ENCODE measurements at regions not wholly inside any gene's neighbourhood (a gene's known extent, or its start where the extent isn't known, plus 50 kb on each side); places are given as distances from the start of the nearest gene placed in this dataset.

DNA sequence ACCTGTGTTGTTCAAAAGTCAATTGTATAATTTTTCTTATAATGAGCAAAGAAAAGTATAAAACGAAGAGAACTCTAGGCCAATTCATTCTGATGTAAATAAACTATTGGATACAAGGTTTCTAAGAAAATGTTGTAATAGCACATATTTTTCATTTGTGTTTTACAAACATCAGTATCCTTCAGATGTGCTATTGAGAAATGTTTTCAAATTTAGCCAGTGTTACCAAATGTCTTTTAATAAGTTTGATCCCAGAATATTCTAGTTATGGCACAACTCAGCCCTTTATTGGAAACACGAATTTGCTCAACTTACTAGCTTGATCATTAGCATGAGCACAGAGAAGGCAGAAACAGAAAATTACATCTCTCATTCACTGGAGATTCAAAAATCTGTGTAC is 319.3 kb downstream of the IL15 start:
- intact Hi-C loops (cut with DNase I) = no loop called here
- Histone ChIP-seq H3K27ac (ENCODE audit: low read depth in 2 of 2, low read length in 2 of 2) (no peak overlapping the region), H3K9ac (ENCODE audit: low read length in 3 of 3) (no peak overlapping the region), H3K4me3 (ENCODE audit: low read length in 3 of 3) (no peak overlapping the region), H3K27me3 (ENCODE audit: control insufficient read depth, insufficient read depth, low read length) (no peaks in the 10 kb centered on the region), H3K9me3 (ENCODE audit: control insufficient read depth in 2 of 3, insufficient read depth in 1 of 3, low read length in 3 of 3) (no peaks in the 10 kb centered on the region), H3K4me1 (ENCODE audit: control insufficient read depth in 2 of 3, insufficient read depth in 2 of 3, low read depth in 1 of 3, low read length in 3 of 3) (no peaks in the 10 kb centered on the region), H3K36me3 (ENCODE audit: control insufficient read depth in 2 of 3, insufficient read depth in 3 of 3, low read length in 3 of 3) (no peaks in the 10 kb centered on the region)
- no peak for FAIRE-seq
- DNase-seq = no peak
- TF ChIP-seq, protein P1, sequence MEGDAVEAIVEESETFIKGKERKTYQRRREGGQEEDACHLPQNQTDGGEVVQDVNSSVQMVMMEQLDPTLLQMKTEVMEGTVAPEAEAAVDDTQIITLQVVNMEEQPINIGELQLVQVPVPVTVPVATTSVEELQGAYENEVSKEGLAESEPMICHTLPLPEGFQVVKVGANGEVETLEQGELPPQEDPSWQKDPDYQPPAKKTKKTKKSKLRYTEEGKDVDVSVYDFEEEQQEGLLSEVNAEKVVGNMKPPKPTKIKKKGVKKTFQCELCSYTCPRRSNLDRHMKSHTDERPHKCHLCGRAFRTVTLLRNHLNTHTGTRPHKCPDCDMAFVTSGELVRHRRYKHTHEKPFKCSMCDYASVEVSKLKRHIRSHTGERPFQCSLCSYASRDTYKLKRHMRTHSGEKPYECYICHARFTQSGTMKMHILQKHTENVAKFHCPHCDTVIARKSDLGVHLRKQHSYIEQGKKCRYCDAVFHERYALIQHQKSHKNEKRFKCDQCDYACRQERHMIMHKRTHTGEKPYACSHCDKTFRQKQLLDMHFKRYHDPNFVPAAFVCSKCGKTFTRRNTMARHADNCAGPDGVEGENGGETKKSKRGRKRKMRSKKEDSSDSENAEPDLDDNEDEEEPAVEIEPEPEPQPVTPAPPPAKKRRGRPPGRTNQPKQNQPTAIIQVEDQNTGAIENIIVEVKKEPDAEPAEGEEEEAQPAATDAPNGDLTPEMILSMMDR (IDR thresholded peaks at IDR 0.05; ENCODE audit: borderline replicate concordance, extremely low read depth, insufficient read depth) = no peak

DNA sequence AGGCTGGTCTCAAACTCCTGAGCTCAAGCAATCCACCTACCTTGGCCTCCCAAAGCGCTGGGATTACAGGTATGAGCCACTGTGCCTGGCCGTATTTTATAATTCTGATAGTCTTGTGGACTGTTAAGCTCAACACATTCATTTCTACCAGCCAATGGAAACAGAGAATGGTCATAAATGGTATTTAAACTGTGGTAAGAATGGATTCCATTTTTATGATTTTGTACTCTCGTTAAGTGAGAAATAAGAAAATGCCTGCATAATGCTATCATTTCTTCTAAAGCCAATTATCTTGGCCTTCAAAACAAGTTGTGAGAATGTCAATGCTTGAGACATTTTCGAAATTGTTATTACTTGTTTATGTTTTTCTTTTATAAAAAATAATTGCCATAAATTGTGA is 321.0 kb downstream of the IL15 start:
- intact Hi-C loops (cut with DNase I) = no loop called here
- Histone ChIP-seq H3K4me1 (ENCODE audit: control insufficient read depth in 2 of 3, insufficient read depth in 2 of 3, low read depth in 1 of 3, low read length in 3 of 3) (no peaks in the 10 kb centered on the region), H3K9ac (ENCODE audit: low read length in 3 of 3) (no peak overlapping the region), H3K27me3 (ENCODE audit: control insufficient read depth, insufficient read depth, low read length) (no peaks in the 10 kb centered on the region), H3K4me3 (ENCODE audit: low read length in 3 of 3) (no peak overlapping the region), H3K9me3 (ENCODE audit: control insufficient read depth in 2 of 3, insufficient read depth in 1 of 3, low read length in 3 of 3) (no peaks in the 10 kb centered on the region), H3K36me3 (ENCODE audit: control insufficient read depth in 2 of 3, insufficient read depth in 3 of 3, low read length in 3 of 3) (no peaks in the 10 kb centered on the region), H3K27ac (ENCODE audit: low read depth in 2 of 2, low read length in 2 of 2) (no peak overlapping the region)
- DNase-seq (no peak), FAIRE-seq (no peak)
- TF ChIP-seq, protein P1 (IDR thresholded peaks at IDR 0.05; ENCODE audit: borderline replicate concordance, extremely low read depth, insufficient read depth) = no peak

DNA sequence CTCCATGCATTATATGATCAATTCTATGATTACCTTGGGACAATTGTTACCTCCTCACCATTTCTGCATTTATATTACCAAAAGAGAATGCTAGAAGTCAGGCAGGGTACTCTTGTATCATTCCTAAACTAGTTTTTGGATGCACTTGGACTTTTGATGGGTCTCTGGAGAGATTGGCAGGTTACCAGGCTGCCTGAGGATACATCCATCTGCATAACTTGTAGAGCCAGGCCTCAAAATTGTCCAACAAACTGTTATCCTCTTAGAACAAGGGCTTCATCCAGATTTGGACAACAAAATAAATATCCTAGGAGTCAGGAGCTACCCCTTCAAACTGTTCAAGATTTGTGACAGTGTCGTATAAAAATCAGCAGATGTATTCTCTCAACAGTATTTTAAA is 326.1 kb downstream of the IL15 start:
- Histone ChIP-seq H3K27me3 (ENCODE audit: control insufficient read depth, insufficient read depth, low read length) (no peaks in the 10 kb centered on the region), H3K4me1 (ENCODE audit: control insufficient read depth in 2 of 3, insufficient read depth in 2 of 3, low read depth in 1 of 3, low read length in 3 of 3) (no peaks in the 10 kb centered on the region), H3K4me3 (ENCODE audit: low read length in 3 of 3) (no peak overlapping the region), H3K36me3 (ENCODE audit: control insufficient read depth in 2 of 3, insufficient read depth in 3 of 3, low read length in 3 of 3) (no peaks in the 10 kb centered on the region), H3K9me3 (ENCODE audit: control insufficient read depth in 2 of 3, insufficient read depth in 1 of 3, low read length in 3 of 3) (no peaks in the 10 kb centered on the region), H3K9ac (ENCODE audit: low read length in 3 of 3) (no peak overlapping the region), H3K27ac (ENCODE audit: low read depth in 2 of 2, low read length in 2 of 2) (no peak overlapping the region)
- TF ChIP-seq, protein P1 (IDR thresholded peaks at IDR 0.05; ENCODE audit: borderline replicate concordance, extremely low read depth, insufficient read depth) = no peak
- intact Hi-C loops (cut with DNase I) = no loop called here
- FAIRE-seq = no peak
- DNase-seq = peak in 1 of 5 donors; percentile 6

DNA sequence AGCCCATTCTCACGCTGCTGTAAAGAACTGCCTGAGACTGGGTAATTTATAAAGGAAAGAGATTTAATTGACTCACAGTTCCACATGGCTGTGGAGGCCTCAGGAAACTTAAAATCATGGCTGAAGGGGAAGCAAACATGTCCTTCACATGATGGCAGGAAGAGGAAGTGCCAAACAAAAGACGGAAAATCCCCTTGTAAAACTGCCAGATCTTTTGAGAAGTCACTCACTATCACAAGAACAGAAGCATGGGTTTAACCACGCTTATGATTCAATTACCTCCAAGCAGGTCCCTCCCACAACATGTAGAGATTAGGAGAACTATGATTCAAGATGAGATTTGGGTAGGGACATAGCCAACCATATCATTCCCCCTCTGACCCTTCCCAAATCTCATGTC is 335.5 kb downstream of the IL15 start:
- Histone ChIP-seq H3K9ac (ENCODE audit: low read length in 3 of 3) (no peak overlapping the region), H3K36me3 (ENCODE audit: control insufficient read depth in 2 of 3, insufficient read depth in 3 of 3, low read length in 3 of 3) (no peaks in the 10 kb centered on the region), H3K27me3 (ENCODE audit: control insufficient read depth, insufficient read depth, low read length) (no peaks in the 10 kb centered on the region), H3K4me1 (ENCODE audit: control insufficient read depth in 2 of 3, insufficient read depth in 2 of 3, low read depth in 1 of 3, low read length in 3 of 3) (no peaks in the 10 kb centered on the region), H3K27ac (ENCODE audit: low read depth in 2 of 2, low read length in 2 of 2) (no peak overlapping the region), H3K9me3 (ENCODE audit: control insufficient read depth in 2 of 3, insufficient read depth in 1 of 3, low read length in 3 of 3) (no peaks in the 10 kb centered on the region), H3K4me3 (ENCODE audit: low read length in 3 of 3) (no peak overlapping the region)
- intact Hi-C loops (cut with DNase I) = no loop called here
- no peak for DNase-seq
- no peak for FAIRE-seq
- TF ChIP-seq, protein P1 (IDR thresholded peaks at IDR 0.05; ENCODE audit: borderline replicate concordance, extremely low read depth, insufficient read depth) = no peak

All from kidney (tissue), 13 donors.